BE2C (cell line): ENCODE measurements at regions not wholly inside any gene's neighbourhood (a gene's known extent, or its start where the extent isn't known, plus 50 kb on each side); places are given as distances from the start of the nearest gene placed in this dataset.

Experiments
- DNase-seq: peaks from one replicate; pipeline ENCODE4 v3.0.0-alpha.2; 2020
- H3K27me3 ChIP-seq: fragments of 250-450 bp; sonication (Bioruptor Pico); 2 replicates; pipeline ENCODE4 v1.5.1; 2020; ENCODE audit warnings: mild to moderate bottlenecking
- H3K36me3 ChIP-seq: fragments of 250-450 bp; sonication (Bioruptor Pico); 2 replicates; pipeline ENCODE4 v1.5.1; 2020; ENCODE audit warnings: mild to moderate bottlenecking
- H3K4me1 ChIP-seq: fragments of 250-450 bp; sonication (Bioruptor Pico); 2 replicates; pipeline ENCODE4 v1.5.1; 2020
- H3K4me3 ChIP-seq: 2 replicates; pipeline ENCODE4 v1.5.1; 2011; ENCODE audit warnings: low read depth, low read length
- H3K9me3 ChIP-seq: fragments of 250-450 bp; sonication (Bioruptor Pico); 2 replicates; pipeline ENCODE4 v1.5.1; 2020
- CTCF ChIP-seq: IDR thresholded peaks from 2 replicates; pipeline ENCODE4 v1.5.1; 2012; ENCODE audit warnings: mild to moderate bottlenecking, low read depth, low read length

DNA sequence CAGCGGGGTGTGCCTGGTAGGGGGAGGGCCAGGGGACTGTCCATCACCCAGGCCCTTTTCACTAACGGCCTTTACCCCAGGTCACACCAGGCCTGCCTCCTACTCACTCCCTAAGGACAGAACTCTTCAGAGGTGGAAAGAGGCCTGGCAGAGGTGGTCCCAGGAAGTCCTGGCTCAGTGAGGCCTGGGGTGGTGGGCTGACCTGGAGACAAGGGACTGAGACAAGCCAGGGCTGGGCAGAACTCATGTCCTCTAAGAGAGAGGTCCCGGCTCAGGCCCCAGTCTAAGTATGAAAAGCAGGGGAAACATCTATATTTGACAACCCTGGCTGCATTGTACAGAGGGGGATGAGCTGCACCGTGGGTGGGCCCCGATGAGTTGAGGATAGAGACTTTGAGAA lies 65.9 kb upstream of the TEX51 start:
- Histone ChIP-seq H3K36me3 (no peaks in the 10 kb centered on the region), H3K4me3 (no peak overlapping the region), H3K4me1 (no peaks in the 10 kb centered on the region), H3K27me3 (no peaks in the 10 kb centered on the region), H3K9me3 (no peaks in the 10 kb centered on the region)
- DNase-seq: no peak
- no peak for TF ChIP-seq CTCF

DNA sequence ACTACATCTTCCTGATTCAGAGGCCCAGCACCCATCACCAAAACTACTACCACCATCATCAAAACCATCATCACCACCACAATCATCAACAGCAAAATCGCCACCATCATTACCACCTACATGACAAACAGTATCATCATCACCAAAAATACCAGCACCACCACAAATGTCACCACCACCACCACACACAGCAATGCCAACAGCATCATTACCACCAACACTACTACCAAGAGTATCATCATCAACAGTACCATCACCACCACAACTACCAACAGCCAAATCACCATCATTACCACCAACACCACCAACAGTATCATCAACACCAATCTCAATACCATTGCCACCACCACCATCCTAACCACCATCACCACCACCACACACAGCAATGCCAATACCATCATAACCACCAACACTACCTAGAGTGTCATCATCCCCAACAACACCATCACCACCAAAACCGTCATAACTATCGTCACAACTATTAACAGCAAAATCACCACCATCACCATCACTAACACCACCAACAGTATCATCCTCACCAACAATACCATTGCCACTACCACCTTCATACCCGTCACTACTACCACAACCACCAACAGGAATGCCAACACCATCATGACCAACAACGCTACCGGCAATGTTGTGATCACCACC lies 64.6 kb upstream of the TEX51 start:
- Histone ChIP-seq H3K4me1 (no peaks in the 10 kb centered on the region), H3K9me3 (no peaks in the 10 kb centered on the region), H3K36me3 (no peaks in the 10 kb centered on the region), H3K27me3 (no peaks in the 10 kb centered on the region), H3K4me3 (no peak overlapping the region)
- no peak for TF ChIP-seq CTCF
- DNase-seq: no peak

- Histone ChIP-seq H3K4me1 (no peaks in the 10 kb centered on the region), H3K9me3 (no peaks in the 10 kb centered on the region), H3K4me3 (no peak overlapping the region), H3K27me3 (no peaks in the 10 kb centered on the region), H3K36me3 (no peaks in the 10 kb centered on the region)
- no peak for TF ChIP-seq CTCF
- no peak for DNase-seq
Measured at GRCh38 chr2:126835261-126835660, 63.4 kb upstream of the TEX51 start.

GRCh38 chr2:126835831-126836230 lies 62.9 kb upstream of the TEX51 start:
- DNase-seq: no peak
- no peak overlapping the region for H3K4me3 ChIP-seq
- H3K27me3 ChIP-seq: no peaks in the 10 kb centered on the region
- no peaks in the 10 kb centered on the region for H3K36me3 ChIP-seq
- no peaks in the 10 kb centered on the region for H3K4me1 ChIP-seq
- no peak for TF ChIP-seq CTCF
- no peaks in the 10 kb centered on the region for H3K9me3 ChIP-seq

DNA sequence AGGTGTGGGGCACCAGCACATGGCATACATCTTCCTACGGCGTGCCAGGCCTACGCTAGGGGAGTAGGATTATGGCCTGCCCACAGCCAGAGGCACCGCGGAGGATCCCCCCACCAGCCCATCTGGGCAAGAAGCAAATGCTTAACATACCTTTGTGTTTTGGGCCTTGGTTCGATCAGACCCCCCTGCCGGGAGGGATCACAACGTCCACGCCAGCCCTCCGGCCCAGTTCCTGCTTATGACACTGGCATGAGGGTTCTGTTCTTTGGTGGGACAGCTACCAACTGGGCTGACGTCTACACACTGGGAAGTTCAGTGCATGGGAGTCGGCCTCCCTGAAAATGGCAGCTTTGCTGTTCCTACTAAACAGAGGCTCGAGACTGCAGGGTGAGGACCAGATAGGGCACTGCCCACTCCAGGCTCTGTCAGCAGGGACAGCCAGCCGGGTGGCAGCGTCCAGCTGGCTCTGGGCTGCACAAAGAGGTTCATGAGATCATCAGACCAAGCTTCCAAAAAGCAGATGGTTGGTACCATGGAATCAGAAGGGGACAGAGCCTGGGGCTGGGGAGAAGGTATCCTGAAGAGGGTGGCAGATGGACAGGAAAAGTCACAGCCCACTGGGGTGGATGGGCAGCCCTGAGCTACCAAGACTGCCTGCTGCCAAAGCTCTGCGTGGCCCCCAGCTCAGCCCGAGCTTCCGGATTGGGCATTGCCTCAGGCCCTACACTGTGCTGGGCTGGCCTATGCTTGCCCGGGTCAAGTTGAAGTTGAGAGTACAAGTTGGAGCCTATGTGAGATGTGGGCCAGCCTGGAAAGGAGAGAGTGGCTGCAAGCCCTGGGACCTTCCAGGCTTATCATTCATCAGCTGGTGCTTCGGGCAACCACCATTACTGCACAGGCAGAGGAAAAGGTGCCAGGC lies 61.7 kb upstream of the TEX51 start:
- H3K9me3 ChIP-seq: no peaks in the 10 kb centered on the region
- H3K4me3 ChIP-seq: no peak overlapping the region
- TF ChIP-seq CTCF: no peak
- no peaks in the 10 kb centered on the region for H3K4me1 ChIP-seq
- no peak for DNase-seq
- H3K27me3 ChIP-seq: no peaks in the 10 kb centered on the region
- H3K36me3 ChIP-seq: no peaks in the 10 kb centered on the region
